ENCODE measurements at regions not wholly inside any gene's neighbourhood (a gene's known extent, or its start where the extent isn't known, plus 50 kb on each side); places are given as distances from the start of the nearest gene placed in this dataset.

- TF ChIP-seq CTCF (IDR thresholded peaks at IDR 0.05) = no peak
- H3K36me3 ChIP-seq = no peaks in the 10 kb centered on the region
- H3K4me3 ChIP-seq = no peak overlapping the region
- no peaks in the 10 kb centered on the region for H3K4me1 ChIP-seq
- intact Hi-C loops (cut with DNase I) = no loop called here
- no peaks in the 10 kb centered on the region for H3K9me3 ChIP-seq
- H3K27ac ChIP-seq = no peak overlapping the region
- DNase-seq = no peak
- ATAC-seq = no peak
- H3K27me3 ChIP-seq = no peaks in the 10 kb centered on the region
Observed at GRCh38 chr19:28521614-28522544, 691.1 kb downstream of the UQCRFS1 start.

- Histone ChIP-seq H3K27ac (no peak overlapping the region), H3K4me1 (no peaks in the 10 kb centered on the region), H3K4me3 (no peak overlapping the region), H3K9me3 (no peaks in the 10 kb centered on the region), H3K36me3 (no peaks in the 10 kb centered on the region), H3K27me3 (no peaks in the 10 kb centered on the region)
- intact Hi-C loops (cut with DNase I) = no loop called here
- no peak for DNase-seq
- ATAC-seq = no peak
- TF ChIP-seq CTCF (IDR thresholded peaks at IDR 0.05) = no peak
Observed at GRCh38 chr19:28520998-28521568, 691.9 kb downstream of the UQCRFS1 start.

GRCh38 chr19:28519952-28520861, 692.7 kb downstream of the UQCRFS1 start:
- no peak overlapping the region for H3K4me3 ChIP-seq
- H3K9me3 ChIP-seq = no peaks in the 10 kb centered on the region
- H3K4me1 ChIP-seq = no peaks in the 10 kb centered on the region
- ATAC-seq (no peak), DNase-seq (no peak)
- H3K36me3 ChIP-seq = no peaks in the 10 kb centered on the region
- no peak overlapping the region for H3K27ac ChIP-seq
- H3K27me3 ChIP-seq = no peaks in the 10 kb centered on the region
- TF ChIP-seq CTCF (IDR thresholded peaks at IDR 0.05) = no peak
- intact Hi-C loops (cut with DNase I) = no loop called here

GRCh38 chr19:28519218-28519779, 693.7 kb downstream of the UQCRFS1 start:
- DNase-seq = no peak
- ATAC-seq = no peak
- Histone ChIP-seq H3K27me3 (no peaks in the 10 kb centered on the region), H3K27ac (no peak overlapping the region), H3K9me3 (no peaks in the 10 kb centered on the region), H3K36me3 (no peaks in the 10 kb centered on the region), H3K4me1 (no peaks in the 10 kb centered on the region), H3K4me3 (no peak overlapping the region)
- intact Hi-C loops (cut with DNase I) = no loop called here
- no peak for TF ChIP-seq CTCF (IDR thresholded peaks at IDR 0.05)

- Histone ChIP-seq H3K36me3 (no peaks in the 10 kb centered on the region), H3K9me3 (no peaks in the 10 kb centered on the region), H3K4me1 (no peaks in the 10 kb centered on the region), H3K27me3 (no peaks in the 10 kb centered on the region), H3K27ac (no peak overlapping the region), H3K4me3 (no peak overlapping the region)
- DNase-seq = no peak
- TF ChIP-seq CTCF (IDR thresholded peaks at IDR 0.05) = no peak
- ATAC-seq = no peak
- intact Hi-C loops (cut with DNase I) = no loop called here
Observed at GRCh38 chr19:28516415-28516872, 696.5 kb downstream of the UQCRFS1 start.

Measured in upper lobe of right lung (tissue), 1 donor.